HepG2 (cell line): ENCODE measurements at regions not wholly inside any gene's neighbourhood (a gene's known extent, or its start where the extent isn't known, plus 50 kb on each side); places are given as distances from the start of the nearest gene placed in this dataset.

Experiments
- E2F2 ChIP-seq: sonication (generic); formaldehyde crosslinking; IDR thresholded peaks from 2 replicates; pipeline ENCODE4 v1.4.0; 2020; ENCODE audit warnings: missing genetic modification reagents, borderline replicate concordance
- FOXM1 ChIP-seq: sonication (generic); formaldehyde crosslinking; IDR thresholded peaks from 2 replicates; pipeline ENCODE4 v1.5.0; 2020; ENCODE audit warnings: missing genetic modification reagents
- HMG20A ChIP-seq: IDR thresholded peaks from 2 replicates; pipeline ENCODE4 v1.6.1; 2016; ENCODE audit warnings: borderline replicate concordance
- HMG20B ChIP-seq: conservative IDR thresholded peaks from 2 replicates; pipeline ENCODE4 v1.6.1; 2016; ENCODE audit warnings: missing genetic modification reagents, missing compliant biosample characterization
- HNF4A ChIP-seq: sonication (generic); formaldehyde crosslinking; IDR thresholded peaks from 2 replicates; pipeline ENCODE4 v1.4.0; 2020; ENCODE audit warnings: missing genetic modification reagents
- HNRNPL ChIP-seq: fragments of 200-400 bp; formaldehyde crosslinking; IDR thresholded peaks from 2 replicates; pipeline ENCODE4 v1.6.1; 2017; ENCODE audit warnings: mild to moderate bottlenecking, low read depth, low read length
- HOXD1 ChIP-seq: sonication (generic); formaldehyde crosslinking; IDR thresholded peaks from 2 replicates; pipeline ENCODE4 v1.5.0; 2020; ENCODE audit warnings: missing genetic modification reagents
- MIER3 ChIP-seq: IDR thresholded peaks from 2 replicates; pipeline ENCODE4 v1.6.1; 2016; ENCODE audit warnings: missing compliant biosample characterization, borderline replicate concordance
- NFIC ChIP-seq: IDR thresholded peaks from 2 replicates; pipeline ENCODE4 v1.6.1; 2012; ENCODE audit warnings: mild to moderate bottlenecking, low read length, inconsistent platforms
- PAX8 ChIP-seq: sonication (generic); formaldehyde crosslinking; IDR thresholded peaks from 2 replicates; pipeline ENCODE4 v1.8.0; 2022; ENCODE audit warnings: mild to moderate bottlenecking, missing genetic modification reagents, borderline replicate concordance
- SIN3B ChIP-seq: fragments of 150-350 bp; IDR thresholded peaks from 2 replicates; pipeline ENCODE4 v1.6.1; 2014; ENCODE audit warnings: low read length
- SMC3 ChIP-seq: IDR thresholded peaks from 2 replicates; pipeline ENCODE4 v1.6.1; 2011; ENCODE audit warnings: low read length, improper control_type of control experiment
- TBX2 ChIP-seq: sonication (generic); formaldehyde crosslinking; IDR thresholded peaks from 2 replicates; pipeline ENCODE4 v1.5.0; 2020; ENCODE audit warnings: missing genetic modification reagents, mild to moderate bottlenecking, borderline replicate concordance
- TP53 ChIP-seq: sonication (generic); formaldehyde crosslinking; conservative IDR thresholded peaks from 2 replicates; pipeline ENCODE4 v1.4.0; 2020; ENCODE audit warnings: missing genetic modification reagents
- ZBTB34 ChIP-seq: sonication (generic); formaldehyde crosslinking; IDR thresholded peaks from 2 replicates; pipeline ENCODE4 v1.8.0; 2022; ENCODE audit warnings: mild to moderate bottlenecking, missing genetic modification reagents
- ZBTB46 ChIP-seq: sonication (generic); formaldehyde crosslinking; IDR thresholded peaks from 2 replicates; pipeline ENCODE4 v1.4.0; 2020; ENCODE audit warnings: mild to moderate bottlenecking, missing genetic modification reagents, borderline replicate concordance
- ZNF121 ChIP-seq: sonication (generic); formaldehyde crosslinking; IDR thresholded peaks from 2 replicates; pipeline ENCODE4 v1.5.0; 2020; ENCODE audit warnings: mild to moderate bottlenecking, missing genetic modification reagents
- ZNF329 ChIP-seq: sonication (generic); formaldehyde crosslinking; IDR thresholded peaks from 2 replicates; pipeline ENCODE4 v1.9.0; 2021; ENCODE audit warnings: low read depth, mild to moderate bottlenecking, missing genetic modification reagents
- ZNF354B ChIP-seq: sonication (generic); formaldehyde crosslinking; IDR thresholded peaks from 2 replicates; pipeline ENCODE4 v1.8.0; 2022; ENCODE audit warnings: mild to moderate bottlenecking, missing genetic modification reagents
- ZNF510 ChIP-seq: sonication (generic); formaldehyde crosslinking; IDR thresholded peaks from 2 replicates; pipeline ENCODE4 v1.4.0; 2020; ENCODE audit warnings: low read depth, mild to moderate bottlenecking, missing genetic modification reagents
- ZNF550 ChIP-seq: sonication (generic); formaldehyde crosslinking; IDR thresholded peaks from 2 replicates; pipeline ENCODE4 v1.4.0; 2020; ENCODE audit warnings: mild to moderate bottlenecking, missing genetic modification reagents, borderline replicate concordance
- ZNF629 ChIP-seq: sonication (generic); formaldehyde crosslinking; conservative IDR thresholded peaks from 2 replicates; pipeline ENCODE4 v1.5.0; 2020; ENCODE audit warnings: missing genetic modification reagents
- ZNF879 ChIP-seq: sonication (generic); formaldehyde crosslinking; IDR thresholded peaks from 2 replicates; pipeline ENCODE4 v1.8.1; 2023; ENCODE audit warnings: missing genetic modification reagents
- ZSCAN30 ChIP-seq: sonication (generic); formaldehyde crosslinking; IDR thresholded peaks from 2 replicates; pipeline ENCODE4 v1.5.0; 2020; ENCODE audit warnings: mild to moderate bottlenecking, missing genetic modification reagents
- ZSCAN31 ChIP-seq: sonication (generic); formaldehyde crosslinking; IDR thresholded peaks from 2 replicates; pipeline ENCODE4 v1.5.0; 2020; ENCODE audit warnings: low read depth, mild to moderate bottlenecking, missing genetic modification reagents

- TF ChIP-seq ZSCAN31 (CRISPR knock-in tag) (no peak), ZBTB34 (CRISPR knock-in tag) (0 out of 2 replicates have a peak, but pooled peaks have one; percentile 24), ZBTB46 (CRISPR knock-in tag) (no peak), ZNF879 (CRISPR knock-in tag) (0 out of 2 replicates have a peak, but pooled peaks have one; percentile 16), FOXM1 (CRISPR knock-in tag) (no peak), ZNF329 (CRISPR knock-in tag) (no peak), MIER3 (CRISPR knock-in tag) (no peak), SMC3 (0 out of 2 replicates have a peak, but pooled peaks have one; percentile 8), HNRNPL (no peak), ZNF629 (CRISPR knock-in tag) (no peak), HNF4A (CRISPR knock-in tag) (peak; percentile 10; the same call in 1 of the 2 replicates), PAX8 (CRISPR knock-in tag) (peak; percentile 29; the same call in 1 of the 2 replicates), SIN3B (no peak), ZNF121 (CRISPR knock-in tag) (no peak), TBX2 (CRISPR knock-in tag) (0 out of 2 replicates have a peak, but pooled peaks have one; percentile 15), ZSCAN30 (0 out of 2 replicates have a peak, but pooled peaks have one; percentile 22), NFIC (0 out of 2 replicates have a peak, but pooled peaks have one; percentile 32), HOXD1 (CRISPR knock-in tag) (0 out of 2 replicates have a peak, but pooled peaks have one; percentile 7), E2F2 (CRISPR knock-in tag) (0 out of 2 replicates have a peak, but pooled peaks have one; percentile 35), TP53 (peak; percentile 63; the same call in 1 of the 2 replicates), HMG20A (CRISPR knock-in tag) (0 out of 2 replicates have a peak, but pooled peaks have one; percentile 8), ZNF354B (CRISPR knock-in tag) (0 out of 2 replicates have a peak, but pooled peaks have one; percentile 59), ZNF550 (CRISPR knock-in tag) (no peak), HMG20B (CRISPR knock-in tag) (no peak), ZNF510 (CRISPR knock-in tag) (no peak)
Measured at GRCh38 chr17:77087650-77088454, 52.9 kb upstream of the SEC14L1 start (continued).
